ENCODE measurements at regions not wholly inside any gene's neighbourhood (a gene's known extent, or its start where the extent isn't known, plus 50 kb on each side); places are given as distances from the start of the nearest gene placed in this dataset.
A peak's percentile ranks its signal among the peaks of the same experiment; 100 is the strongest.

DNA sequence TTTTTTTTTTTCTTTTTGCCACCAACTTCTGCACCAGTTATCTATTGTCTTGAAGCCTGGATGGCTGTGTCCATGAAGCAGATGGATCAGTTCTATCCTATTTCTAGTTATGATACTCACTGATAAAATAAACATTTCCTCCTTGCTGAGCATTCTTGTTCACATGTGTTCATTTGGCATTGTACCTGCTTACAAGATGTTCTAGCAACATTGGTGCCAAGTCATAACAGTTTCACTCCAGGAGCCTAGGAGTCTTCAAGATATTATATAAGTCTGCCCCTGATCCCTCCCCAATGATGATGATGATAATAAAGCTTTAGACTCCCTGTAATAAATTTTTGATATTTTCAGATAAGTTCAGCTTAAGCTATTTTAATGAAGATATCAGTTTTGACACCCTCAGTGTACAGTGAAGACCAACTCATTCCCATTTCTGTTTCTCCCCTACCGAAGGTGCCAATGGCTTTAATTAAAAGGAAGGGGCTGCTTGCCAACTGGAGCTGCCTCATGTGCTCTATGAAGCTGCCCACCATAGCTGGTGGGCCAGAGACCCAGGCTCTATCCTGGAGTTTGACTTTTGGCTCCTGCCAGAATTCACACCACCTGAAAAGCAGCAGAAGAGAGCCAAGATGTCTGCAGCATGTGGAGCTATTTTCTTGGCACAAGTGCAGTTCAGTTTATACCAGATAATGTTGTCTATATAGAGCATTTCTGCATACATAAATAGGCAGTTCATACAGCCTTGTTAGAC, 265.4 kb upstream of the TET2 start:
- in situ Hi-C loops (cut with HindIII; ENCODE audit: low pct_ligation_motif_present, low sequenced_read_pairs), result no loop called here
- TF ChIP-seq, protein P1, sequence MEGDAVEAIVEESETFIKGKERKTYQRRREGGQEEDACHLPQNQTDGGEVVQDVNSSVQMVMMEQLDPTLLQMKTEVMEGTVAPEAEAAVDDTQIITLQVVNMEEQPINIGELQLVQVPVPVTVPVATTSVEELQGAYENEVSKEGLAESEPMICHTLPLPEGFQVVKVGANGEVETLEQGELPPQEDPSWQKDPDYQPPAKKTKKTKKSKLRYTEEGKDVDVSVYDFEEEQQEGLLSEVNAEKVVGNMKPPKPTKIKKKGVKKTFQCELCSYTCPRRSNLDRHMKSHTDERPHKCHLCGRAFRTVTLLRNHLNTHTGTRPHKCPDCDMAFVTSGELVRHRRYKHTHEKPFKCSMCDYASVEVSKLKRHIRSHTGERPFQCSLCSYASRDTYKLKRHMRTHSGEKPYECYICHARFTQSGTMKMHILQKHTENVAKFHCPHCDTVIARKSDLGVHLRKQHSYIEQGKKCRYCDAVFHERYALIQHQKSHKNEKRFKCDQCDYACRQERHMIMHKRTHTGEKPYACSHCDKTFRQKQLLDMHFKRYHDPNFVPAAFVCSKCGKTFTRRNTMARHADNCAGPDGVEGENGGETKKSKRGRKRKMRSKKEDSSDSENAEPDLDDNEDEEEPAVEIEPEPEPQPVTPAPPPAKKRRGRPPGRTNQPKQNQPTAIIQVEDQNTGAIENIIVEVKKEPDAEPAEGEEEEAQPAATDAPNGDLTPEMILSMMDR (IDR thresholded peaks at IDR 0.05; ENCODE audit: low read depth, low read length, missing control alignments), result no peak
- Histone ChIP-seq H3K4me3 (ENCODE audit: low read depth, low read length) (no peak overlapping the region), H3K36me3 (replicated peaks) (no peaks in the 10 kb centered on the region), H3K27ac (no peak overlapping the region), H3K27me3 (replicated peaks) (no peaks in the 10 kb centered on the region)
- no peak for DNase-seq

DNA sequence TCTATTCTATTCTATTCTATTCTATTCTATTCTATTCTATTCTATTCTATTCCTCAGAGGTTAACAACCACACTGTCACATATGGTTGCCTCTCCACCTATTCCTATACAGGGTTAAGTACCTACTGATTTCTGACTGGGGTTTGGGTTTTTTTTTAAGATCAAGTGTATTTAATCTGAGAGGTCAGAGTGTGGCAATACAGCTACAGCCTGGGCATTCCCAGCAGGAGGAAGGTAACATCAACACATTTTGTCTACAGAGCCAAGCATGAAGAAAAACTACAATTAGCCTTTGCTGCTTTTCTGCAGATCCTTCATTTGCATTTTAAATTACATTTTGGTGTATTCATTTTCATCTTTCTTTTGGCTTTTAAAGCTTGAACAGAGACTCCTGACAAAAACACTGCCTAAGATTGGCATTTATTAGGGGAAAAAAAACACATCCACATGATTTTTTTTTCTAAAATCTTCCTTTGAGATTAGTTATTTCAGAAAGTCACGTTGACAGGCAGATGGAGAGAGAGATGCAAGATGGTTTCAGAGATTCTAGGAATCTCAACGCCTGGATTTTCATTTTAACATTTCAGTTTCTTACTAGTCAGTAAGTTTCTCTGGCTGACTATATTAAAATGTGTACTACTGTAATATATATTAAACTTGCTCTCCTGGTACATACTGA, 255.9 kb upstream of the TET2 start:
- in situ Hi-C loops (cut with HindIII; ENCODE audit: low pct_ligation_motif_present, low sequenced_read_pairs), result no loop called here

DNA sequence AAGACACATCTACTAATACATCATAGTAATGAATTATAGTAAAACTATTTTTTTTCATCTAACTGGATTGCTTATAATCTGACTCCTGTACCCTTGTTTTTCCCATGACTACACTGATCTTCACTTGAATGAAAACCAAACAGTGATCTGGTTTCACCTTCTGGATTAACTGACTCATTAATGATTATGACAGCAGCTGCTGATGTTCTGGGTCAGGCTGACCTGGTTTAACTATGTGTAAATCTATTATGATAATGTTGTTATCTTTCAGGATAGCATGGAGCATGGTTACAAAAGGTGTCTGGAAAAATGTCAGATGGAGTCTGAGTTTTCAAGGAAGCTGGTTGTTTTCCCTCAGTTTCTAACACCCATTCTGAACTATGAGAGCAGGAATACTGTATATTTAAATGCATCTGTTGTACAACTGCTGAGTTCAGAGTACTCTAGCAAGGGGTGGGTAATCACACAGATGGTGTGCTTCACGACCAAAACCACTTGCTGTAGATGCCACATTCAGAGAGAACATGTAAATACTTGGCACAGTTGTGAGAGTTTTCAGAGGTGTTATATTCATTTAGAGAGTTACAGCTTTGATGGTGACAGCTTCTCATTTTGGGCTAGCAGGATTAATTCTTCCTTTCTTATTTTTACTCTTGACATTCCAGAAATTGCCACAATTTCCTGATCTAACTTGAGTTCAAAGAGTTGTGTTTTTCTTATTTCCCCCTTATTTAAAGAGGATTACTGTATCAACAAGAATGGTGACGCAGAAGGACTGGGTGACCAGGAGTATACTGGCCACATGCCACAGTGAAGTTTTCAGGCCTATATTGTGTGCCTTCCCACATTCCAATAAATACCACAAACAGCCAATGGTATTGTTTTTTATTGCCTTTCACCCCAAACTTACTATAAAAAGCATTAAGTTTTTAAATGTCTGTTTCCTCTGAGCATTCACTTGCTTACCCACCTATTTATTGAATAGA, 249.7 kb upstream of the TET2 start:
- in situ Hi-C loops (cut with HindIII; ENCODE audit: low pct_ligation_motif_present, low sequenced_read_pairs), result no loop called here
- TF ChIP-seq, protein P1 (IDR thresholded peaks at IDR 0.05; ENCODE audit: low read depth, low read length, missing control alignments), result no peak
- no peak overlapping the region for H3K27ac ChIP-seq
- H3K27me3 ChIP-seq (replicated peaks), result no peaks in the 10 kb centered on the region
- H3K36me3 ChIP-seq (replicated peaks), result no peaks in the 10 kb centered on the region
- H3K4me3 ChIP-seq (ENCODE audit: low read depth, low read length), result no peak overlapping the region
- DNase-seq, result no peak

More for the DNA sequence above, 255.9 kb upstream of the TET2 start:
- no peaks in the 10 kb centered on the region for H3K27me3 ChIP-seq (replicated peaks)
- TF ChIP-seq, protein P1 (IDR thresholded peaks at IDR 0.05; ENCODE audit: low read depth, low read length, missing control alignments), result no peak
- no peak overlapping the region for H3K27ac ChIP-seq
- H3K4me3 ChIP-seq (ENCODE audit: low read depth, low read length), result no peak overlapping the region
- no peaks in the 10 kb centered on the region for H3K36me3 ChIP-seq (replicated peaks)
- DNase-seq, result no peak

DNA sequence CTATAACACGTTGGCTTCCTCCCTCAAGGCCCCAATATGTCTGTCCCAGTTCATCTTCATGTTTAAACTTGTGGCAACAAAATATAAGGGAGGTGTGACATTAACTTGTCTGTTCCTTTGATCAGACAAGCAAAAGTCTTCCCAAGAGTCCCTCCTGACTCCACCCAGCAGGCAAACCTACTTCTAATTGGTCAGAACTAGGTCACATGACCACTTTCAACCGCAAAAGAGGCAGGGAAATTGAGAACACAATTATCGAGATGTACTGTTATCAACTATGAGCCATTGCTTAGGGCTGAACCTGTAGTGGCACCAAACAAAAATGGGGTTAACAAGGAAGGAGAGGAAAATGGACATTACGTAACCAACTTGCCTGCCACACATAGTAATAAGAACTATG, 246.8 kb upstream of the TET2 start:
- TF ChIP-seq, protein P1 (IDR thresholded peaks at IDR 0.05; ENCODE audit: low read depth, low read length, missing control alignments), result no peak
- Histone ChIP-seq H3K27me3 (replicated peaks) (no peaks in the 10 kb centered on the region), H3K4me3 (ENCODE audit: low read depth, low read length) (no peak overlapping the region), H3K27ac (no peak overlapping the region), H3K36me3 (replicated peaks) (no peaks in the 10 kb centered on the region)
- DNase-seq, result no peak
- in situ Hi-C loops (cut with HindIII; ENCODE audit: low pct_ligation_motif_present, low sequenced_read_pairs), result no loop called here

DNA sequence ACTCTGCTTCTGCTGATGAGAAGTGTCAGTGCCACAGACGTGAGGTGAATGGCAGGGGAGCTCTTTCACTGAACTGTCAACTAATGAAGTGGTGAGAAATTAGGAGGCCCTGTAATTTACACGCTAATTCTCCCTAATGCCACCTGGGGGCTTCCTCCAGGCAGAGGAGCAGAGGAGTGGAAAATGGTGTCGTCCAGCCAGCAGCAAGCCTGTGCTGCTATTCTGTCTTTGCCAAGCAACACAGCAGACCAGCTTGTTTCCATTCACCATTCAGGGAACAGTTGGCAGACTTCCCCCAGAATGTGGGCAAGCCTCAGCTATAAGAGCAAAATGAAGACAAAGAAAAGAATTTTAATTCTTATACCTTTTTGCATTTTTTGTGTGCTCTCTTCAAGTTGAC, 245.2 kb upstream of the TET2 start:
- Histone ChIP-seq H3K36me3 (replicated peaks) (no peaks in the 10 kb centered on the region), H3K27me3 (replicated peaks) (no peaks in the 10 kb centered on the region), H3K27ac (no peak overlapping the region), H3K4me3 (ENCODE audit: low read depth, low read length) (no peak overlapping the region)
- DNase-seq, result no peak
- TF ChIP-seq, protein P1 (IDR thresholded peaks at IDR 0.05; ENCODE audit: low read depth, low read length, missing control alignments), result peak; percentile 23
- in situ Hi-C loops (cut with HindIII; ENCODE audit: low pct_ligation_motif_present, low sequenced_read_pairs), result no loop called here

All from brain microvascular endothelial cell (primary cell).